ENCODE measurements at regions not wholly inside any gene's neighbourhood (a gene's known extent, or its start where the extent isn't known, plus 50 kb on each side); places are given as distances from the start of the nearest gene placed in this dataset.

DNA sequence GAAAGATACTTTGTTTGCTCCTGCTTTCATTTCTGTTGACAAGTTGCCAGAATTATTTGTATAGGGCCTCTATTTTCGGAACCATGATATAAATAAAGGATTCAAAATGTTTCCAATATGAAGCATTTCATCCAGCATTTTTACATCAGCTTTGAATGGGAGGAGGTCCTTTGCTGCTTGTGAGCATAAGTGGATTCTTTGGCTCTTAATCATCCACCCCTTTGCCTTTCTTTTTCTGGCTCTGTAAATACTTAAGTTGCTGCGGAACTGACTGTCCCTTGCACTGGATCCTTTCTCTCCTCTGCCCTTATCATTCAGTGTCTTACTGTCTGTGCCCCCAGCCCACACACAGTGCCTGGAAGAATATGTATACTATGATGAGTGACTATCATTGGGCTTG is 357.3 kb upstream of the RGS6 start:
- DNase-seq (ENCODE audit: low read depth): peak; percentile 28

DNA sequence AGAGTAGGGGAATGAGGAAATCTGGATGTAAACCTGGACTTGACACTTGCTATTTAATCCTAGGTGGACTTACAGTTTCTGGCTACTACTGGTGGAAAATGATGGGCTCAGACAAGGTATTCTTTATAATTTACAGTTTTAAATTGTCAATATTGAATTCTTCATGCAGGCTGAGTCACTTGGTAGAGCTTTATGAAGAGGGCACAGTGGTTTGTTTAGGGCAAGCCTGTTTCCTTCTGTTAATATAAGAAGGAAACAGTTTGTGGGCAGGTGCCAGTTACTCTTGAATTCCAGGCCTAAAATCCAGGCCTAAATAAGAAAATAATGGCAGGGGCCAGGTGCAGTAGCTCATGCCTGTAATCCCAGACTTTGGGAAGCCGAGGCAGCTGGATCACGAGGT is 355.8 kb upstream of the RGS6 start:
- DNase-seq (ENCODE audit: low read depth): no peak

DNA sequence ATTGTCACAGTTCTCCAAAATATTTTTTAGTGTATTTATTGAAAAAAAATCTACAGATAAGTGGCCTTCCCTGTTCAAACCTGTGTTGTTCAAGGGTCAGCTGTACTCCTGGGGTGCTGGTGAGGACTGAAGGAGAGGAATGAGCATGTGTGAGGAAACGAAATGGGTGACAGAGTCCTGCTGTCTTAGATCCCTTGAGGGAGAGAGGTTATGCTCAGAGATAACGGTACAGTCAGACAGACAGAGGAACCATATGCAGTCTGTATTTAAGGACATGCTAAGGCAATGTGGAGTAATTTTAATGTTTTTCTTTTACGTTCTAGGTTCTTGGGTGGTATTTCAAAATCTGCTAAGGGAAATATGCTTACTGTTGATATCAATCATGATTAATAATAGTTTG is 352.9 kb upstream of the RGS6 start:
- no peak for DNase-seq (ENCODE audit: low read depth)

DNA sequence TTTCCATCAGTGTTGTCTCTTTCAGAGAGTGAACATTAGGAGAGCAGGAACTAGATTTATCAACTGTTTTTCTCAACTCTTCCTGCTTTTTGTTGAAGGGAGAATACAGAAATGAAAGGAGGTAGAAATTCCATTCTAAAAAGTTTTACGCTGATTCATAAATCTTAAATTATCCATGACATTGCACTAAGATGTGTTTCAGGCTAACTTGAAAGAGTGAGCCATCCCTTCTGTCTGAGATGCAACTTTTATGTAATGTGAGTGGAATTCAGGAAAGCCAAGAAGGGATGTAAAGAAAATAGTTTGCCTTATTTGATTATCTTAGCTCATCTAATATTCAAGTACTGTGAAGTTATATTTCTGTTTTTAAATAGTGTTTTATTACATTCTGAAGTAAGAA is 349.5 kb upstream of the RGS6 start:
- DNase-seq (ENCODE audit: low read depth): peak; percentile 59

DNA sequence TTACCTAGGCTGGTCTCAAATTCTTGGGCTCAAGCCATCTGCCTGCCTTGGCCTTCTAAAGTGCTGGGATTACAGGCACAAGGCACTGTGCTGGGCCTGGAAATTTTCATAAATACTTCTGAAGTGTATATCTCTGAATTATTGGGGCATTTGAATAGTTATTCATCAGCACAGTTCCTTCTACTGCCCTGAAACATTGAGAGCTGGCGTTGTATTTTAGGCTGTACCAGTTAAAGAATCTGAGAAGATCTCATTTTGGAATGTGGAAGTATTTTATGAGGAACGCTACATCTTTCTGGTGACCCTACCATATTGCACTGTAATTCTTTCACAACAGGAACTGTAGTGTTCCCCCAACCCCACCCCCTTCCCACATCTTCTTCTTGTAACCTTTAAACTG is 349.0 kb upstream of the RGS6 start:
- no peak for DNase-seq (ENCODE audit: low read depth)

DNA sequence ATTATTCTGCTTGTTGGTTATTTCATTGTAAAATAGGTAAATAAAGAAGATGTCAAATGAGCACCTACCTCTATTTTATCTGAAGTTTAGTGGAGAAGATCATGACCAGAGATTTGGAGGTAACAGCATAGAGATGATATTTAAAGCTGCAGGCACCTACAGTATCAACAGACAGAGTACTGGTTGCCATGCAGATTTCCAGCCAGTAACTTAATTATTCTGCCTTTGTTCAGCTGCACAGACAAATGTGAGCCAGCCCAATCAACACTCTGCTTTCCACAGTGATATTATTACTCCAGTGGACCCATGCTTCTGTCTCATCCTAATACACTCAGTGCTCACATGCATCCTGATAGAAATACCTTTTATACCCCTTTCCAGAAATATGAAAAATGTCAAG is 348.5 kb upstream of the RGS6 start:
- no peak for DNase-seq (ENCODE audit: low read depth)

DNA sequence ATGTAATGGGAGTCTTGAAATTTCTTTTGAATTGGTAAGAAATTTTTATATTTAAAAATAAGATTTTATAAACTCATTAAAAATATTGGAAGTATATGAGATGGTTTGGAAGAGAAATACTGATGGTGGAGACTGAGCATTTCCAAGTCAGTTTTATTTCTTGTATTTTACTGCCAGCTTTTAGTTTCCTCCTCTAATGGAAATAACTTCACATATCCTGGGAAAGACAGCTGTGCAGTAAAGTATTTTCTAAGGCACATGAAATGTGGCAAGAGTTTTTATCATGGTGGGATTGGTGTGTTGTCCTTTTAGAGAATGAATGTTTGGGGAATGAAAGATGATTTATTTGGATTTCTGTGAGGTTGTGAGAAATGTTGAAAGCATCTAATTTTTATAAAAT is 346.9 kb upstream of the RGS6 start:
- no peak for DNase-seq (ENCODE audit: low read depth)

DNA sequence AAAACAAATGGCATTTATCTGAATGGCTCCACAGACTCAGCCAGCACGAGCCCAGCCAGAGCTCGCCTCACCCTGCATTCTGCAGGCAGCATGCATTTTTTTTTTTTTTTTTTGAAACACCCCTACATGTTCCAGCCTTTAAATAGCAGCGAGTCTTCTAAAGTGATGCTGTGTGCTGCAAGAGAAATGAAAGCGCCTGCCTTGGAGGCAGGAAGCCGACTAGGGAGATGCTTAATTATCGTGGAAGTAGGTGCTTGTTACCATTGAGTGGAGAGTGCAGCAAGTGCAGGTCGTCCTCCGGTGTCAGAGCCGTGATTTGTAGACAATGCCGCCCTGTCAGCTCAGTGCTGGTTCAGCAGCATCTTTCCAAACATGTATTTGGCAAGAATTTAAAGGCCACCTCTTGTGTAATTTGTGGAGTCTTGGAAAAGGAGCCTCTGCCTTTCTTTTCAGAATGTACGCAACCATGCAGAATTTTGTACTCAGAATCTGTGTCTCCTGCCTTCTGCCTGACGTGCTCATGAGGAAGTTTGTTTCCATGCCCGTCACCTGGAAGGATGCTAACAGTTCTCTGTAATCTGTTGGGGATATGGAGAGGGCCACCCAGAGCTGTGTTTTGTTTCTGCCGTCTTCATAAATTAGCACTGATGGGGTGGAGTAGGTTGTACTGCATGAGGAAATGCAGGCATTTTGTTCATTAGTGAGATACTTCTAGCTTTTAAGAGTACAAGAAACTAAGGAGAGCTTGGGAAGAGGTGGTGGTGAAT is 345.9 kb upstream of the RGS6 start:
- no peak for DNase-seq (ENCODE audit: low read depth)

DNA sequence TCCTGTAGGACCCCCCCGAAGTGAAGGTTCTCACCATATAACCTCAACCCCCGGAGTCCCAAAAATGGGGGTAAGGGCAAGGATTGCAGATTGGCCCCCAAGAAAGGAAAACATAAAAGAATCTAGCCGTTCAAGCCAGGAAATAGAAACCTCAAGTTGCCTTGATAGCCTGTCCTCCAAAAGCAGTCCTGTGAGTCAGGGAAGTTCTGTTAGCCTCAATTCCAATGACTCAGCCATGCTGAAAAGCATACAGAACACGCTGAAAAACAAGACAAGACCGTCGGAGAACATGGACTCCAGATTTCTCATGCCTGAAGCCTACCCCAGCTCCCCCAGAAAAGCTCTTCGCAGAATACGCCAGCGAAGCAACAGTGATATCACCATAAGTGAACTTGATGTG is 344.2 kb upstream of the RGS6 start:
- DNase-seq (ENCODE audit: low read depth): no peak

DNA sequence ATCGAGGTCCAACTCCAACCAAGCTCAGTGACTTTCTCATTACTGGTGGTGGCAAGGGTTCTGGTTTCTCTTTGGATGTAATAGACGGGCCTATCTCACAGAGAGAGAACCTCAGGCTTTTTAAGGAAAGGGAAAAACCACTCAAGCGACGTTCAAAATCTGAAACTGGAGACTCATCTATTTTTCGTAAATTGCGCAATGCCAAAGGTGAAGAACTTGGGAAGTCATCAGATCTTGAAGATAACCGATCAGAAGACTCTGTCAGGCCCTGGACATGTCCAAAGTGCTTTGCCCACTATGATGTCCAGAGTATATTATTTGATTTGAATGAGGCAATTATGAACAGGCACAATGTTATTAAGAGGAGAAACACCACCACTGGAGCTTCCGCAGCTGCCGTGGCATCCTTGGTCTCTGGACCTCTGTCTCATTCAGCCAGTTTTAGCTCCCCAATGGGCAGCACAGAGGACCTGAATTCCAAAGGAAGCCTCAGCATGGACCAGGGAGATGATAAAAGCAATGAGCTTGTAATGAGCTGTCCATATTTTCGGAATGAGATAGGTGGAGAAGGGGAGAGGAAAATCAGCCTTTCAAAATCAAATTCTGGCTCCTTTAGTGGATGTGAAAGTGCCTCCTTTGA is 343.5 kb upstream of the RGS6 start:
- no peak for DNase-seq (ENCODE audit: low read depth)

DNA sequence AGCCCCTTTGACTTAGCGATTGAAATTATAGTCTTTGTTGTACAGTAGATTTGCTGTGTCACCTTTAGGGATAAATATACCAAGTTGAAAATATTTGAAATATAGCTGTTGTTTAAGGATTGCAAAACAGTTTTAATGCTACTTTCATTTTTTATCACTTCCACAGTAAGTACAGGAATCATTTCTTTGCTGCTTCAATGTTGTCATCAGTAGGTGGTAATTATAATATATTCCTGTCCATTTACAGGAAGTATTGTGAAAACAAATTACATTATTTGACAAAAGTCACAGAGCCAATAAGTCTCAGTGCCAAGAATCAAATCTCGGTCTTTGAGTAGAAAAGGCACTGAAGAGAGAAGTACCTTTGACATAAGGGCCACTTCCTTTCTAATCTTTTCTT is 342.6 kb upstream of the RGS6 start:
- DNase-seq (ENCODE audit: low read depth): no peak

DNA sequence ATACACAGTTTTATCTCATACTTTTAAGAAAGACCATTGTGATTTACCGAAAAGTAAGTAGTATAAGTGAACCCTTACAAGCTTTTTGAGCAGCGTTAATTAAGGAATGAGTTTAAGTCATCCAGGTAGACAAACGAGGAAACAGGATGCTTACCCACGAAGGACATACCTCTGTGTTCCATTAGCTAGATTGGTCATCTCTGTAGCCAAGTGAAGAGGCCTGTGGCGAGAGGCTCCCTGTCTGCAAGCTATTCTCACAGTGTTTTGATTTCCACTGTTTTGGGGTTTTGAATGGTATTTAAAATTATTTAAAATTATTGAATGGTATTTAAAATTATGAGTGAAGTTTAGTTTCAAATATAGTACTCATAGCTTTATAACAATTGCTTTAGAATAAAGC is 342.1 kb upstream of the RGS6 start:
- no peak for DNase-seq (ENCODE audit: low read depth)

DNA sequence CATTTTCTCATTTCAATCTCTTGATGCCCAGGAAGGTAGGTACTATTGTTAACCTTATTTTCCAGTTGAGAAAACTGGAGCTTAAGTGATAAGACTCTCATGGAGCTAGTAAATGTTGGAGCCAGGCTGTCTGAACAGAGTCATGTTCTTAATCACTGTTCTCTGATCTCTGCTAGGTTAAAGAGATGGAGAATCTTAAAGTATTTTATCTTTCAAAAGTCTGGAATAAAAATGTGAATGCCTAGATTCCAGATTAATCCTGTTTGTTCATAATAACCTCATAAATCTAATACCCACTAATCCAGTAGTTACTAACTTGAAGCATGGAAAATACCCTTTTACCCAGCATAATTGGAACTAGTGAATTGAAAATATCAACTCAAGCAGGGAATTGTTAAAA is 341.0 kb upstream of the RGS6 start:
- DNase-seq (ENCODE audit: low read depth): no peak

DNA sequence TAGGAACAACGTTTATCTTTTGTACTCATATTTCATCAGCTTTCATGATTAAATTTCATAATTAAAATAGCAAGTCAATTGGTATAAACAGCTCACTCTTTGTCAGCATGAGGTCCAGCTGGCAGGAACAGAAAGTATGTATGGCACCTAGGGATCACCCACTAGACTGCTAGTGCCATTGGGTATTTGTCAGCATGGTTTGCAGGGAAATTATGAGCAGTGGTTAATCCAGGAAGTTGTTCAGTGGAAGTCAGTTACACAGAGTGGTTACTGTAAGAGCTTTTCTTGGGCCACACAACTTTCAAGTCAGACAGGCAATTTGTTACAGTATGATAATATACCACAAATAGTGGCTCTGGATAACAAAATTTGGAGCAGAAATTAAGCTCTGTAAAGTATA is 340.3 kb upstream of the RGS6 start:
- peak; percentile 54 for DNase-seq (ENCODE audit: low read depth)

DNA sequence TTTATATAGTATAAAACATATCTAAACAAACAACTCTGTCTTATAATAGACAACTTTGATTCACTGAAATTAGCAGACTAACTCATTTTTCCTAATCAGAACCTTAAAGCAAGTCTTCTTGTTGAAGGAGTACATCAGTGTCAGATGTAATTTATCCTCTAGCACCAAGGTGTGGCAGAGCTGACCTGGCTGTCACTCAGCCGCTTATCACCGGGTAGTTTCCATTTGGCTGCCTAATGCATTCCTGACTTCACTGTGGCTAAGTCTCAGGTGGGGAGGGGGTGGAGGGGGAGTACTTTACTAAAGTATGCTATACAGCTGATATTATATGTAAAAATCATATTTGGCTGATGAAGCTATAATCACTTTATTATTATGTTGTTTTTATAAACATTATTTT is 339.9 kb upstream of the RGS6 start:
- no peak for DNase-seq (ENCODE audit: low read depth)

DNA sequence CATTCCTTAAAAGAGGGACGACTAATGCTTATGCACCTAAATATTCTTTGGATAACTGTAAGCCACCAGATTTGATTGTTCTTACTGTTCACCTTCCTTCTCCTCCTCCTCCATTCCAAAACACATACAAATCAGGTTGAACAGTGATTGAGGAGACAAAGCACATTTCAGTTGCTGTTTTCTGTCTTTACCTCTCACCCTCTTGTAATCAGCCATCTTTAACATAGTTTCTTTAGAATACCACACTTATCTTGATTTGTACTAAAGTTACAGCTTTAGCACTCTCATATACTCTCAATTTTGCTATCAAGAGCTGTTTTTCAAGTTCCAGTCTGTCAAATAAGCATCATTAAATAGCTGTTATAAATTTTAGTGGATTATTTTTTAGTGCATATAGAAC is 338.3 kb upstream of the RGS6 start:
- no peak for DNase-seq (ENCODE audit: low read depth)

DNA sequence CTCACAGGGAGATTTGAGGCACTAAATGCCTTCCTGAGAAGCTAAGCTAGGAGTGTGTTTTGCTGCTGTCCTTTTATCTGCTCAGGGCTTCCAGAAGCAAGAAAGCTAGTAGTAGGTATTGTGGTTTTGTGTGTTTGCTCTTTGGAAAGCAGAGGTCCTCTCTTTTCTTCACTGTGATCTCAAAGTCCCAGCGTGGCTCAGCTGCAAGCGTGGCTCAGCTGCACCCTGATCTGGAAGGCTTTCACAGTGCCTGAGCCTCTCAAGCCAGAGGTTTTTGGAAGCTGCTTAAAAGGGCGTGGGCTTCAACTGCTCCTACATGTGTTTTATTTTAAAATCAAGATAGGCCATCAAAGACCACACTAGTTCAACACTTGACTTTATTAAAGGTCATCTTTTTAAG is 337.4 kb upstream of the RGS6 start:
- no peak for DNase-seq (ENCODE audit: low read depth)

DNA sequence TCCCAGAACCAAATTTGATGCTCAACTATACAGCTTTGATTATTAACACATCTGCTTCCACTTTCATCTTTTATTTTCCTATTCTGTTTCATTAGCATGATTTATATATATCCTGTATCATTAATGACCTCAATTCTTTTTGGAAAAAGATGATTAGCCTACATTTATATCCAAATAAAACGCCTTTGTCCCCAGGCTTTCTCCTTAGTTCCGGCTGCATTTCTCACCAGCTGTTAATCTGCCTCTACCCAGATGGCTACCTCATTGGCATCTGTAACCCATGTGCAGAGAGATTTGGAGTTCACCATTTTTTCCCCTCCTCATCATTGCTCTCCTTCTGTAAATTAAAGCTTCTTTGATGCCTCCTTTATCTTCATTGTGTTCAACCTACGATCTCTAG is 336.8 kb upstream of the RGS6 start:
- DNase-seq (ENCODE audit: low read depth): no peak

DNA sequence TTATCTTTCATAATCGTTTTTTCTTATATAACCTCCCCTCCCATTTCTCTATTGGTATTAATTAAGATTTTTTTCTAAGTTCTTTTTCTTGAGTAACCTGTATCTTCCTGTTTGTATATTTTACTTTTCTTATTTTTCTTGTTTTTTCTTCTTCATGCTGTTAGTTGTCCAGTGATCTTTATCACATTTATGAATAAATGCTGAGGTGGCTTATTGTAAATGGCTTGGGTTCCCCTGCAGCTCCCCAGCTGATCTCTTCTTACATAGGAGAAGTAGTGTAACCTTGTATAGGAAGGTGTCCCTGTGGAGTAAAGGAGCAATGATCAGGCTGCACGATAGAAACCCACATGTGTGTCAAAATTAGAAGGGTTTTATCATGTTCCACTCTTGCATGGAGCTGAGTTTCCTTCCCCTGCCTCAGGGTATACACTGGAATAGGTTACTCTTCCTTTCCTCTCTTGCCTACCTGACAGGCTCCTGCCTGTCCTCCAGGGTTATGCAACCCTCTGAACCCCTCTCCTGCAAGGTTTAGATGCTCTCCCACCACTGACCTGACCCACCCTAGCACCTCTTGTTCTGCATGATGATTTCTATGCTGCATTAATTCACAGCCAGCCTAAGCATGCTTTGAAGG is 334.8 kb upstream of the RGS6 start:
- no peak for DNase-seq (ENCODE audit: low read depth)

DNA sequence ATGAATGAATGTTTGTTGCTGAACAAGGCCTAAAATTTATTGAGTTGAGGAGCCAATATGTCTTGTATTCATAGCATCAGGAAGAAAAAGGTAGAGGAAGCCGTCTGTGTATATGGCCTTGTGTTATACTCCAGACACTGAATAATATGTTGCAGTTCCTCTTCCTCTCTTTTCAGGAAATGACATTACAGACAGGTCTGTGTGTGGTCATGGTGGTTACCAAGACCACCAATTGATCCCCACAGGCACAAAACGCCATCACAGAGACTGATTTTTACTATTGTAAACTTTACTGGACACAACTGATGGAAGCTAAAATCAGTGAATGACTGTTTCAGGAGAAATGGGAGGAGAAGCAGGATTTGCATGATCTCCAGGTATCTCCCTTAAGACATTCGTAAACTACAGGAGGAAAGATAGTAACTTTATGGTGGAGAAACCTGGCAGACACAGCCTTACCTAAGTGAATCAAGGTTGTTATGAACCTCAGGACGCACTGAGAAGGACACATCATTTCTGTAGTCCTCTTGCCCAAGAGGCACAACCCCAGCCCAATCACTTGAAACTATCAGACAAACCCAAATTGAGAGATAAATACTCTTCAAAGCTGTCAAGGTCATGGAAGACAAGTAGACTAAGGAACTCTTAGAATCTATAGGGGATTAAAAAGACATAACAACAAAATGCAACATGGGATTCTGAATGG is 334.1 kb upstream of the RGS6 start:
- DNase-seq (ENCODE audit: low read depth): no peak

DNA sequence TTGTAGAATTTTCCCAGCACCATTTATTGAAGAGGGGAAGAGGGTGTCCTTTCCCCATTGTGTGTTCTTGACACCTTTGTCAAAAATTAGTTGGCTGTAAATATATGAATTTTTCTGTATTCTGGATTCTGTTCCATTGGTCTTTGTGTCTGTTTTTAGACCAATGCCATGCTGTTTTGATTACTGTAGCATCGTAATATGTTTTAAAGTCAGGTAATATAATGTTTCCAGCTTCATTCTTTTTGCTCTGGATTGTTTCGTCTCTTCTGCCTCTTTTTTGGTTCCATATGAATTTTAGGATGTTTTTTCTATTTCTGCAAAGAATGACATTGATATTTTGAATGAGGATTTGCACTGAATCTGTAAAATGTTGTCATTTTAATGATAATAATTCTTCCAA is 331.9 kb upstream of the RGS6 start:
- no peak for DNase-seq (ENCODE audit: low read depth)

DNA sequence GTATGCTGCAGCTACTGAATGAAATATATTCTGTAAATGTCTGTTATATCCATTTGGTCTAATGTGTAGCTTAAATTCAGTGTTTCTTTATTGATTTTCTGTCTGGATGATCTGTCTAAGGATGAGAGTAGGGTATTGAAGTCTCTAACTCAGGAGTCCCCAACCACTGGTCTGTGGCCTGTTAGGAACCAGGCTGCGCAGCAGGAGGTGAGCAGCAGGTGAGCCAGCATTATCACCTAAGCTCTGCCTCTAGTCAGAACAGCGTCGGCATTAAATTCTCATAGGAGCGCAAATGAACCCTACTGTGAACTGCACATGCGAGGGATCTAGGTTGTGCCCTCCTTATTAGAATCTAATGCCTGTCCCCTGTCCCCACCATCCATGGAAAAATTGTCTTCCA is 329.7 kb upstream of the RGS6 start:
- DNase-seq (ENCODE audit: low read depth): no peak

DNA sequence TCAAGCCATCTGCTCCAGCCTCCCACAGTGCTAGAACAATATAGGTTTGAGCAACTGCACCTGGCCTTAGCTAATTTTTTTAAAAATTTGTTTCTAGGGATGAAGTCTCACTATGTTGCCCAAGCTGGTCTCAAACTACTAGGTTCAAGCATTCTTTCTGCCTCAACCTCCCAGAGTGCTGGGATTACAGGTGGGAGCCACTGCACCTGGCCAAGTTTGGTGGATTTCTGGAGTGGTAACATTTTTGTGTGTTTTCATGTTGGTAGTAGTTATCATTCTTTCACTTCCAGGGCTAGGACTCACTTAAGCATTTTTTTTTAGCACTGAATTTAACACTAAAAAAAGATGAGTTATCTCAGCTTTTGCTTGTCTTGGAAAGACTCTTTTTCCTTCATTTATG is 328.0 kb upstream of the RGS6 start:
- no peak for DNase-seq (ENCODE audit: low read depth)
